Mesodermal cell (in vitro differentiated cells): ENCODE measurements at regions not wholly inside any gene's neighbourhood (a gene's known extent, or its start where the extent isn't known, plus 50 kb on each side); places are given as distances from the start of the nearest gene placed in this dataset.

Experiments used
- H3K27ac ChIP-seq: 2 replicates; pipeline ENCODE4 v1.7.0; 2013; ENCODE audit warnings: mild to moderate bottlenecking, low read depth, low read length, moderate library complexity; ENCODE audit not compliant: severe bottlenecking
- H3K36me3 ChIP-seq: 2 replicates; pipeline ENCODE4 v1.7.1; 2013; ENCODE audit warnings: mild to moderate bottlenecking, low read length, moderate library complexity; ENCODE audit not compliant: control insufficient read depth, insufficient read depth
- H3K4me1 ChIP-seq: one replicate; pipeline ENCODE4 v1.7.1; 2013; ENCODE audit warnings: mild to moderate bottlenecking, low read length; ENCODE audit not compliant: insufficient read depth, control insufficient read depth, poor library complexity, severe bottlenecking
- H3K4me3 ChIP-seq: 2 replicates; pipeline ENCODE4 v1.7.0; 2013; ENCODE audit warnings: low read length, control low read depth, mild to moderate bottlenecking; ENCODE audit not compliant: insufficient read depth, poor library complexity, severe bottlenecking; ENCODE audit errors: extremely low read depth
- H3K9me3 ChIP-seq: 2 replicates; pipeline ENCODE4 v1.7.1; 2013; ENCODE audit warnings: mild to moderate bottlenecking, low read length, moderate library complexity; ENCODE audit not compliant: control insufficient read depth
- WGBS, 2 experiments: methylation state at CpG; one replicate each; pipeline ENCODE4 v1.1.5; 2013; ENCODE audit warnings: missing lambda C conversion rate in 2 of 2; ENCODE audit not compliant: insufficient coverage in 2 of 2; 5-methylcytosine and 5-hydroxymethylcytosine counted together

- H3K9me3 ChIP-seq: no peaks in the 10 kb centered on the region
- H3K36me3 ChIP-seq: no peaks in the 10 kb centered on the region
Observed at GRCh38 chr7:91796122-91796521, 84.4 kb downstream of the MTERF1 start.

DNA sequence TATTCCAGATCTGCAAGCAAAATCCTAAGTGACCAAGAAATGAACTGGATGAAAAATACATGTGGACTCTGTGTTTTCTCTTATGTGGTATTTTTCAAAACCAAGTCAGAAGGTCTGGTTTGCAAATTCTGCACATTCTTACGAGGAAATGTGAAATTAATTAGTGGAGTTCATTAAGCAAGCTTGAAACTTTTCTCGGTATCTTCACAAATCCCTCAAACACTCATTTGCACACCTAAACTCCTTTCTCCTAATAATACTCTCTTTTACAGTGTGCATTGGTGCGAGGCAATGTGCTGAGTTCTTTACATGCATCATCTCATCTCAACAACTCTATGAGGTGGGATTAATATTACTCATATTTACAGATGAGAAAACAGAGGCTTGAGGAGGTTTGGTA lies 82.1 kb downstream of the MTERF1 start:
- Histone ChIP-seq H3K27ac (no peak overlapping the region), H3K4me1 (no peaks in the 10 kb centered on the region), H3K9me3 (no peaks in the 10 kb centered on the region), H3K36me3 (no peaks in the 10 kb centered on the region), H3K4me3 (no peak overlapping the region)
- WGBS, 2 experiments: no CpG with 5 or more reads among the region's 3 CpGs

More at GRCh38 chr7:91796122-91796521, 84.4 kb downstream of the MTERF1 start:
- no peaks in the 10 kb centered on the region for H3K4me1 ChIP-seq
- H3K4me3 ChIP-seq: no peak overlapping the region
- H3K27ac ChIP-seq: no peak overlapping the region
- WGBS, 2 experiments: 100% methylated on average over 1 of the region's 3 CpGs; no CpG with 5 or more reads in 1 of the 2 experiments

DNA sequence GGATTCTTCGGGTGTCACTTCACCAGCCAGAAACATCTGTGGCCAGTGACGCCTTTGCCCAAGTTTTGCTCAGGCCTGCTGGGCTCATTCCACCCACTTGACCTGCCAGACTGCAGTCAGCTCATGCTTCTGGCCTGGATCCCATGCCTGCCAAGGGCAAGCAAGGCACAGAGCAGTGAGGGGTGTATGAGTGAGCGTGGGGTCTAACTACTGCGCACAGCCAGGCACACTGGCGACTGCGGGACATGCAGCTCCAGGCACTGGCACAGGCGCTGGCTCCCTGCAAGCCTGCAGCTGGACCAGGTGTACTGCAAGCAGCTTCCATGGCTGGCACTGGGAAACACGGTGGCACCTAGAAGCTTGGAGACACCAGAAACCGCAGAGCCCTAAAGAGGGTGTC lies 80.1 kb downstream of the MTERF1 start:
- no peaks in the 10 kb centered on the region for H3K36me3 ChIP-seq
- 91 to 96% methylated on average over 8 to 9 of the region's 9 CpGs for WGBS, 2 experiments
- H3K9me3 ChIP-seq: no peaks in the 10 kb centered on the region
- H3K4me3 ChIP-seq: no peak overlapping the region
- no peak overlapping the region for H3K27ac ChIP-seq
- H3K4me1 ChIP-seq: no peaks in the 10 kb centered on the region

GRCh38 chr7:91801331-91801983 lies 79.0 kb downstream of the MTERF1 start:
- Histone ChIP-seq H3K9me3 (no peaks in the 10 kb centered on the region), H3K36me3 (no peaks in the 10 kb centered on the region), H3K4me3 (no peak overlapping the region), H3K27ac (no peak overlapping the region), H3K4me1 (no peaks in the 10 kb centered on the region)
- 94 to 97% methylated on average over 5 of the region's 5 CpGs for WGBS, 2 experiments

GRCh38 chr7:91811236-91811635 lies 69.3 kb downstream of the MTERF1 start:
- no peaks in the 10 kb centered on the region for H3K36me3 ChIP-seq
- H3K4me1 ChIP-seq: no peaks in the 10 kb centered on the region
- no peaks in the 10 kb centered on the region for H3K9me3 ChIP-seq
- no peak overlapping the region for H3K4me3 ChIP-seq
- WGBS, 2 experiments: 58 to 100% methylated on average over 2 of the region's 3 CpGs
- no peak overlapping the region for H3K27ac ChIP-seq

- no peaks in the 10 kb centered on the region for H3K36me3 ChIP-seq
- H3K27ac ChIP-seq: no peak overlapping the region
- no peak overlapping the region for H3K4me3 ChIP-seq
- no peaks in the 10 kb centered on the region for H3K4me1 ChIP-seq
- WGBS, 2 experiments: no CpG with 5 or more reads among the region's 2 CpGs
- no peaks in the 10 kb centered on the region for H3K9me3 ChIP-seq
Observed at GRCh38 chr7:91811641-91812040, 68.9 kb downstream of the MTERF1 start.

DNA sequence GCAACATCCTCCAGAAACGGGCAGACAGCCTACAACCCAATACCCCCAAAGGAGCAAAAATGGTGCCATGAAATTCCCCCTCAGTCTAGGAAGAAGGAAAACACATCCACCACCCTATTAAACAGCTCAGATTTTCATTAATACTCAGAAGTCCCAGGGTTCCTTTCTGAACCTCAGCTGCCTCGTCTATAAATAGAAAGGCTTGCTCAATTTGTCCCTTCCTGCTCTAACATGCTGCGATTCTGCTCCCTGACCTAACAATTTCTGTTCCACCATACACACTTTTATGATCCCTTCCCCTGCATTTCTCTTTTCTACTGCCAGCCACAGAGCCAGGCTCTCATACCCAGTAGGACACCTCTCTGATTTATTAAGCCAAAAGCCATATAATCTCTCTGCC lies 68.1 kb downstream of the MTERF1 start:
- no peaks in the 10 kb centered on the region for H3K36me3 ChIP-seq
- no peak overlapping the region for H3K4me3 ChIP-seq
- no peaks in the 10 kb centered on the region for H3K9me3 ChIP-seq
- H3K4me1 ChIP-seq: no peaks in the 10 kb centered on the region
- 77 to 91% methylated on average over 3 of the region's 3 CpGs for WGBS, 2 experiments
- no peak overlapping the region for H3K27ac ChIP-seq

GRCh38 chr7:91814189-91814588 lies 66.3 kb downstream of the MTERF1 start:
- no peaks in the 10 kb centered on the region for H3K9me3 ChIP-seq
- no peaks in the 10 kb centered on the region for H3K36me3 ChIP-seq
- 100% methylated on average over 1 of the region's 1 CpG for WGBS, 2 experiments
- H3K4me1 ChIP-seq: no peaks in the 10 kb centered on the region
- H3K27ac ChIP-seq: no peak overlapping the region
- no peak overlapping the region for H3K4me3 ChIP-seq
